H1 (cell line): ENCODE measurements at regions not wholly inside any gene's neighbourhood (a gene's known extent, or its start where the extent isn't known, plus 50 kb on each side); places are given as distances from the start of the nearest gene placed in this dataset.

Source experiments
- NANOG ChIP-seq: IDR thresholded peaks from 2 replicates; pipeline ENCODE4 v1.6.1; 2011; ENCODE audit warnings: low read length, low read depth, mild to moderate bottlenecking, inconsistent platforms; ENCODE audit not compliant: insufficient read depth, poor library complexity, severe bottlenecking

- no peak for TF ChIP-seq NANOG
Observed at GRCh38 chr12:16674885-16675284, 68.9 kb upstream of the LMO3 start (continued).
